Hypothalamus (tissue), 51 donors: ENCODE measurements at regions not wholly inside any gene's neighbourhood (a gene's known extent, or its start where the extent isn't known, plus 50 kb on each side); places are given as distances from the start of the nearest gene placed in this dataset.
"Not testable (repeated sequence)": the region's sequence is repeated elsewhere in the genome, so short reads cannot be mapped to it uniquely, and the experiment has no call there.

Experiments used
- DNase-seq, 51 donors: peaks; one replicate each; lab custom pipeline; 2025; lab: John Stamatoyannopoulos, UW

DNA sequence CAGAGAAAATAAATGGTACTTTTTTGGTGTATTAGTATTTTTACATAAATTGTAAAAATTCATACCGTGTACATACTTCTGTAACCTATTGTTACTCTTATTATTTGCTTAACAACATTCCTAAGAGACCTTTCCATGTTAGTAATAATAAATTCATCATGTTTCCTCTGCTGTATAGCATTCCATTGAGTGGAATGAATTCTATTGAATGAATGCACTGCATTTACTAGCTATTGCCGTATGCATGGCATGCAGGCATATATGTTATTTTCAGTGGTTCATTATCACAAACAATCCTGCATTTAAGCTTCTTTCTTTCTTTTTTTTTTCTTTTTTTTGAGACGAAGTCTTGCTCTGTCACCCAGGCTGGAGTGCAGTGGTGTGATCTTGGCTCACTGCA is 137.6 kb upstream of the TBX3 start:
- no peak for DNase-seq

DNA sequence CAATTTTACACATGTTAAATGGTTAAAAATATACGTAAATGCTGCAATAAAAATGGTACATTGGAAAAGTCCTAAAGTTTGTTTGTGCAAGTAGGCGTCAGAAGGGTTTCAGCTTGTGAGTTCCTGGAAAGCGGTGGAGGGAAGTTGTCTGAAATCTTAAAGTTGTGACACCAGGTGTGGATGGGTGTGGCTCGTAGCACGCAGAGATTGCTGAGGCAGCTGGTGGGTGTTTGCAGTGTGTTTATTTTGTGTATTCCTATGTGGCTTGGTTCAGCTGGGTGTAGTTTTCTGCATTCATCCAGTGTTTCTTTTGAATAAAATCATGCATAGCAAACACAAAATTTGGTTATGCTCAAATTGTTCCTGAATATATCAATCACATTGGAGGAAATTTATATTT is 136.8 kb upstream of the TBX3 start:
- no peak for DNase-seq

DNA sequence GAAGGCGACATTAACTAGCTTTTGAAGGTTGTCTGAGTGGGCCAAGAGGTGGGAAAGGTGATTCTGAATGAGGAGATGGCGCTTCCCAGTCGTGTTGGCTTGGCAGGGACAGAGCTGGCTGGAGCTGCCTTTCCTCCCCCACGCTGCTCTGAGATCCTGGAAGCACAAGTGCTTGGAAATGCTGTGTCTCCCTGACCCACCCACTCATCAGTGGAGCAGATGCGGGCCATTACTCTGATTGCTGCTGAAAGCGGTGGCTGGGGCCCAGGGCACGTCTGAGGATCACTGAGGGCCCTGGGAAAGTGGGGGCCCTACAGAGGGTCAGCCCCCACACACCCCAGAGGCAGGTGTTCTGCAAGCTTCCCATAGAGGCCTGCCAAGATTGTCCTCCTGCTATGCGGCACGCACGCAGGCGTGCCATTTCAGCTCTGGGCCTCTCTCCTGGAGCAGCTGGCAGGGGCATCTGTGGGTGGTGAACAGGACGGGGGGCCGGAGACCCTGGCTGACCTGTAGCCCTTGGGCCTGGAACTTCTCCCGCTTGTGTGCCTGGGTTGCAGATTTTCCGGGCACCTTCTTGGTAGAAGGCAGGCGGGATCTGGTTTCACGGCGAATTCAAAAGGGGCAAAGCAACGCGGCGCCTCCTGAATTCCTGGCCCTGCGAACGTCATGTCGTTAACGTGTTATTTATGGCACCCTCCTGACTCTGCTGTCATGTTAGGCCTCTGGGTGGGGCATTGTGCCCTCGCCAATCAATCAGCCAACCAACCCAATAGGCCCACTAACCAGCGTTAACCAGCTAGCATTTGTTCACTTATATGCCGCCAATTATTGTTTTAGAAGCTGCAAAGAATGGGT is 133.8 kb upstream of the TBX3 start:
- no peak for DNase-seq

DNA sequence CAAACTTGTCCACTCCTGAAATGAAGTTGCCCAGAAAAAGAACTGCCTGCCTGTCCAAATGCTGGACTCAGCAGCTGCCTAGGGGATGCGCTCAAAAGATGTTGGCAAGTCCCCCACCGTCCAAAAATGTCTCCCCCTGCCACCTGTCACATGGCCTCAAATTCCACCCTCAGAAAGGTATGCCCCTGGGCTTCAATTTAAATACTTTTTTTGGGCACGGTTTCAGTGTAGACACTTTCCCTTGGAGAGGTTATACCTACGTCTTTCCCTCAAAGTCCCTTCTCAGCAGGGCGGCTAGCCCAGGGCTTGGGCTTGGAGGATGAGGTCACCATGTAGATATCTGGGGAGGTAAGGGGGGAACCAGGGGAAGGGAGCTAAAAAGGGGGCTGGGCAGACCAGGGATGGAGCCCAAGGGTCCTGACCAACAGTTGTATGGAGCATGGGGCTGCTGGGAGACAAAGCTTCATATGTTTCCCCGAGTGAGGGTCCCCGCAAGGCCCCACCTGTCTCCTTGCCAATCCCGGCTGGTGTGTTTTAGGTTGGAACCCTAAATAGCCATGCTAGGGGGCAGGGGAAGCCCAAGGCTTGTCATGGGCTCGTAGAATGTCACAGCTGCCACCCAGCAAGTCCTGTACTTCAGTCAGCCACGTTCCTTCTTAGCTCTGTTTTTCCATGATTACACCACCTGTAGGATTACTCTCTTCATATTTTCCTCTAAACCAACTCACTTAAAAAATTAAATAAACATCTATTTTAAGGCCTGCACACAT is 131.2 kb upstream of the TBX3 start:
- no peak for DNase-seq

DNA sequence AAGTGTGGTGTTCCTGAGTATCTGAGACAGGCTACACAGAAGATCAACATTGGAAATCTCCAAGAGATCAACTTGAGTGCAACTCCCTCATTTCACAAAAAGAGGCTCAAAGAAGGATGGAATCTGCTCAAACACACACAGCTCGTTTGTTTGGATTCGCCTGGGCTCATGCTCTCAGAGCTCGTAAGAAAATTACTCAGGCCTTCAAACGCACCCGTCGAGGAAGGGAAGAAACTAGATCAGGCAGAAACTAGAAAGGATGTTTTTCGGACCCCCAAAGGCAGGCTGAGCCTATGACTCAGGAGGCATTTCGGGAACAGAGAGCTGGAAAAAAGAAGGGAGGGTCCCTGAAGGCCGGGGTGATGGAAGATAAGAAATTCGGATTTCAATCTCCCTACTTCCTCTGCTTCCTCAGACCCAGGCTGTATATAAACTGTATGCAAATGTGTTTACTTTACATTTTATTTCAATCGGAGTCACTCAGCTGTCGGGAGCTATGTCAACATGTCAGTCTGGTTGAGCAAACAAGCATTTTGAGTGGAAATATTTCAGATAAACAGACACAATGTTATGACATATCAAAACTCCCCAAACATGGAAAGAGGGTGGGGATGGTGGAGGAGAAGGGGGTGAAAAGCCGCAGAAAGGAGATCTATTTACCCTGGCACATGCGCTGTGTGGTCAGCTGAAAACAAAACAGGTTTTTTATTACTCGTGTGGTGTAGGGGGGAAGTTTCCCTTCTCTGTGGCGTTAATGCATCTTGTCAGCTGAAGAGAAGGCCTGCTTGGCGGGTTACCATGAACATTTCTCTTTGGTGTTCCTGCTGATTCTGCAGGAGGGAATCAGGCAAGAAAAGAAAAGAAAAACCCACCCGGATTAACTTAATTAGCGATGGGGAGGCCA is 129.1 kb upstream of the TBX3 start:
- DNase-seq: peak in 2 of 51 donors; percentile 3 to 11

DNA sequence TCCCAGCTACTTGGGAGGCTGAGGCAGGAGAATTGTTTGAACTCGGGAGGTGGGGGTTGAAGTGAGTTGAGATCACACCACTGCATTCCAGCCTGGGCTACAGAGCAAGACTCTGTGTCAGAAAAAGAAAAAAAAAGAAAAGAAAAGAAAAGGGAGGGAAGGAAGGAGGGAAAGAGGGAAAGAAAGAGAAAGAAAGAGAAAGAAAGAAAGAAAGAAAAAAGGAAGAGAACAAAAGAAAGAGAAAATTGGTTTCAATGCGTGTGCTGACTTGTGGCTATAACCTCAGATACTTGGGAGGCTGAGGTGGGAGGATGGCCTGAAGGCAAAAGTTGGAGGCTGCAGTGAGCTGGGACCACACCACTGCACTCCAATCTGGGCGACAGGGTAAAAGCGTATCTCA is 128.4 kb upstream of the TBX3 start:
- no peak for DNase-seq

DNA sequence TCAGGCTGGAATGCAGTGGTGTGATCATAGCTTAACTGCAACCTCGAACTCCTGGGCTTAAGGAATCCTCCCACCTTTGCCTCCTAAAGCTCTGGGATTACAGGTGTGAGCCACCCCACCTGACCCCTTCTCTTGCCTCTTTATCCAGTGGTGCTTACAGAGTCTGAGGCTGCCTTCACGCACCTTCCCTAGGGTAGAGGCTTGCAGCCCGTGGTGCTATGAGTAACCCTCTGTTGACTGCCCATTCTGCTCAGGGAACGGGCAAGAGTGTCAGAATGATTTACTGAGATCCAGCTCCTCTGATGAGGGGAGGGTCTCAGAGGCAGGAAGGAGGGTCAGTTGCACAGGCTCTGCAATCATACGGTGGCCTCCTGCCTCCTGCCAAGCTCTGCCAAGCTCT is 125.1 kb upstream of the TBX3 start:
- no peak for DNase-seq

DNA sequence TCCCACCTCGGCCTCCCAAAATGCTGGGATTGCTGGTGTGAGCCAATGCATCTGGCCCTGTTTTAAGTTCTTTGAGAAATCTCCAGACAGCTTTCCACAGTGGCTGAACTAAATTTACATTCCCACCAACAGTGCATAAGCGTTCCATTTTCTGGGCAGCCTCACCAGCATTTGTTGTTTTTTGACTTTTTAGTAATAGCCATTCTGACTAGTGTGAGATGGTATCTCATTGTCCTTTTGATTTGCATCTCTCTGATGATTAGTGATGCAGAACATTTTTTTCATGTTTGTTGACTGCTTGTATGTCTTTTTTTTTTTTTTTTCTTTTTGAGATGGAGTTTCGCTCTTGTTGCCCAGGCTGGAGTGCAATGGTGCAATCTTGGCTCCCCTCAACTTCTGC is 117.4 kb upstream of the TBX3 start:
- DNase-seq: not testable (repeated sequence)

DNA sequence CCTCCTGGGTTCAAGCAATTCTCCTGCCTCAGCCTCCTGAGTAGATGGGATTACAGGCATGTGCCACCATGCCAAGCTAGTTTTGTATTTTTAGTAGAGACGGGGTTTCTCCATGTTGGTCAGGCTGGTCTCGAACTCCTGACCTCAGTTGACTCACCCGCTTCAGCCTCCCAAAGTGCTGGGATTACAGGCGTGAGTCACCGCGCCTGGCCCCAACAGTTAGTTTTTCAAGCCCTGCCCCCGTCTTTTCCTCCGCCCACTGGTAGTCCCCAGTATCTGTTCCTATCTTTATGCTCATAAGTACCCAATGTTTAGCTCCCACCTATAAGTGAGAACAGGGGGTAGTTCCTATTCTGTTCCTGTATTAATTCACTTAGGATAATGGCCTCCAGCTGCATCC is 116.6 kb upstream of the TBX3 start:
- DNase-seq: not testable (repeated sequence)

DNA sequence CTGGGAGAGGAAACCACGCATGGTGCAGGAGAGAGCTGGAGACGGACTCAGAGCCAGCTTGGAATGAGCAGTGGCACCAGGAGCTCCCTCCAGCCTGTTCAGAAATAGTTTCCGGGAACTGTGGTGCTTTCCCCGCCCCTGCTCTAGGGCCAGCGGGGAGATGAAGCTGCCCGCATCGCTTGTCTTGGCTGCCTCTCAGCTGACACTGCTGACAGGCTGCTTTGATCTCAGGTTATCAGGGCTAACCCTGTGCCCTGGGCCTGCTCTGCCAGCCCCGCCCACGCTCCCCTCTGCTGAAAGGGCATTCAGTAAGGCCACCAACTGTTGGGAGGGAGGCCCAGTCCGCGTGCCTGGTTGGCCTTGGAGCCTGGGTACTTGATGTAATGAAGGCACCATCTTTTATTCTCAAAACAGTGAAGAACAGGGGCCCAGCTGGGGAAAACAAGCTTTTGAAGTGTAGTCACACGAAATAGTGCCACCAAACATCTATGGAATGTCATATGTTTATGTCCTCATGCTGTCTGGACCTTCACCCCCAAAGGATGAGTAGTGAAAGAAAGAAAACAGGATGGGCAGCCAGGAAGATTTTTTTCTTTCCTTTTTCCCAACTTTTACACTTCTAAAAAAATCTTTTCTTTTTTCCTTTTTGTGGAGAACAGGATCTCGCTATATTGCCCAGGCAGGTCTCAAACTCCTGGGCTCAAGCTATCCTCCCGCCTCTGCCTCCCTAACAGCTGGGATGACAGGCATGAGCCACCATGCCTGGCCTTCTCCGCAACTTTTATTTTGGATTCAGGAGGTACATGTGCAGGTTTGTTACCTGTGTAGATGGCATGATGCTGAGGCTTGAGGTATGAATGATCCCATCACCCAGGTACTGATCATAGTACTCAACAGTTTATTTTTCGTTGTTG is 115.9 kb upstream of the TBX3 start:
- DNase-seq: peak in 2 of 51 donors; percentile 1

DNA sequence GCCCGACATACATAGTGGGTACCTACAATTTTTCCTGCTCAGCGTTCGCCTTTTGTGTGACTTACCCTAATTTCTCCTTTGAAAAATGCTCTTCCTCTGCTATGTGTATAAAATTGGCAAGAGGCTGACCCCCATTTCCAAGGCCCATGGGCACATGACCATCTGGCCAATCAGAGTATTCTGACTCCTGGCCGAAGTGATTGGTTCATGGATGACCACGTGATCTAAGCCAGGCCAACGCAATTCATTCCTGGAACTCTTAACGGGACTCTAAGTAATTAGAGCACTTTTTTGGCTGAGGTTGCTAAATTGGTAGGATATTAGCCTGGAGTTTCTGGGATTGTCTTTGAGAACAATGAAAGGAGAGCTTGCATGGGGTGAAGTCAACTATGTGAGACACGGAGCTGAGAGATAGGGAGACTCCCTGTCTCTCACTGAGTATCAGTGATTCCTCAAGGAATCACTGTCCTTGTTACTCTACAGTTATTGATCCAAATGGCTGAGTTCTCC is 110.1 kb upstream of the TBX3 start:
- DNase-seq: no peak

DNA sequence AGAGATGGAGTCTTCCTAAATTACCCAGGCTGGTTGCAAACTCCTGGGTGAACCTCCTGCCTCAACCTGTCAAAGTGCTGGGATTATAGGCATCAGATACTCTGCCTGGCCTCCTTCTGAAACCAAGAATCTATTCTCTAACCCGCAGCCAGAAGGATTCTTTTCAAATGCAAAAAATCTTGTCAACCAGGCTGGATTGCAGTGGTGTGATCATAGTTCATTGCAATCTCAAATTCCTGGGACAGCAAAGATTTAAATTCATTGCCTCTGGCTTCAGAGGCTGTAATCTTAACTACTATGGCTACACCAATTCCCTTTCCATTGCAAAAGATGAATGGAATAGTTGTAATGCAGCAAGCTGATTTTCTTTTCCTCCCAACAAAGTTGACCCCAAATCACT is 106.3 kb upstream of the TBX3 start:
- no peak for DNase-seq

DNA sequence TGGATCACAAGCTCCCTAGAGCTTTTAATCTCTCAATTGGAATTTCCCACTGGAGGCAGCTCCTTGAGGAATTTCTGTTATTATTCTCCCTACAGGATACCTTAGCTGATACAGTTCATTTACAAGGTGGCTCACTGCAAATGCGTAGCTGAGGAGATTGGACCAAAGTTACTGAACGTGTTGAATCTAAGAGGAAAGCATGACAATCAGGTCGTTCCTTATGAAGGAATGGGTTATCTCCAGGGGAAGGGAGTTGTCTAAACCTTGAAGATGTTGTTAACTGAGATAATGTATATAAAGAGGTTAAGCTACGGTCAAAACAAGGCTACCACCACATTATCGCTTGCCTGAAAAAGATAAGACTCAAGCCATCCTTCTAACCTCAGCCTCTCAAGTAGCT is 105.8 kb upstream of the TBX3 start:
- no peak for DNase-seq

DNA sequence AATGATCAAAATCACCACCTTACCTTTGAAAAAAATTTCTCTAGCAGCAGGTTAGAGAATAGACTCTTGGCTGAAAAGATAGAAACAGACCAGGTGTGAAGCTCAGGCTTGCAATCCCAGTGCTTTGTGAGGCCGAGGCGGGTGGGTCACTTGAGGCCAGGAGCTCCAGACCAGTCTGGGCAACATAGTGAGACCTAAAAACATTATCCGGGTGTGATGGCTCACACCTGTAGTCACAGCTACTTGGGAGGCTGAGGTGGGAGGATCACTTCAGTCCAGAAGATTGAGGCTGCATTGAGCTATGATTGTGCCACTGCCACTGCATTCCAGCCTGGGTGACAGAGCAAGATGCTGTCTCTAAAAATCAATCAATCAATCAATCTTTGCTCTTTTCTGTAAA is 105.3 kb upstream of the TBX3 start:
- DNase-seq: no peak

DNA sequence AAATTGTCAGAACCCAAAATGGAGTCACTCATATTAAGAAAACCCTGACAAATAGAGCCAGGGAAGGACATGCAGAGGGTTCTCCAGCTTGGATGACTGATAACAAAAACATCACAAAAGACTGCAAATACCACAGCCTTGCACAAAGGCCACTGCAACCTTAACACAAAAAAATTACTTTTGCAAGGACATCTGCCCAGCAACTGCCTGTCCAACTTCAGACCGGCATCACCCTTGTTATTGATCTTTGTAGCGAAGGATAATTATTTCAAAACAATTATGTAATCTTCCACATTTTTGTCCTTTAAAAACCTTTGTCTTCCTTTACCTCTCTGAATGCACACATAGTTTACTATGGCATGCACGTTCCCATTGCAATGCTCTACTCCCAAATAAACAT is 100.6 kb upstream of the TBX3 start:
- no peak for DNase-seq

DNA sequence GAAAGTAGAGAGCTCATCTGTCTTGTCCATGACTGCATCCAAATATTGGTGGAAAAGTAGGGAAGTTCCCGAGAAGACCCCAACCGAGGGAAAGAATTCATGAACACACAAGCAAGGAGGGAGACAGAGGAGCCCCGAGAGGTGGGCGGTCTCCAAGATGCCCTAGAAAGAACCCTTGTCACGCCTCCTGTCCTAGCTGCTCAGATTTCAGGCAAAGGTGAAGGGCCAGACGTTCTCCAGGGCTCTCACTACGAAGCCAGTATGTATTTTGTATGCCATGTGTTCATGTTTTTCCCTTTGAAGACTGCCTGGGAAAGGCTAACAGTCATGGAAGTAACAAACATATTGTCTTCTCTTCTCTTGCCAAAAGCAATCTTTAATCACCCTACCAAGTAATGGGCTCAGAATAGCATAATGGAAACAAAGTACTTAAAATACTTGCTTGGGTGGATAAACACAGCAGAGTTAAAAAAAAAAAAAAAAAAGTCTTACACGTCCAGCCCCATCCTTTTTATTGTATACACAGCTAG is 99.2 kb upstream of the TBX3 start:
- no peak for DNase-seq

DNA sequence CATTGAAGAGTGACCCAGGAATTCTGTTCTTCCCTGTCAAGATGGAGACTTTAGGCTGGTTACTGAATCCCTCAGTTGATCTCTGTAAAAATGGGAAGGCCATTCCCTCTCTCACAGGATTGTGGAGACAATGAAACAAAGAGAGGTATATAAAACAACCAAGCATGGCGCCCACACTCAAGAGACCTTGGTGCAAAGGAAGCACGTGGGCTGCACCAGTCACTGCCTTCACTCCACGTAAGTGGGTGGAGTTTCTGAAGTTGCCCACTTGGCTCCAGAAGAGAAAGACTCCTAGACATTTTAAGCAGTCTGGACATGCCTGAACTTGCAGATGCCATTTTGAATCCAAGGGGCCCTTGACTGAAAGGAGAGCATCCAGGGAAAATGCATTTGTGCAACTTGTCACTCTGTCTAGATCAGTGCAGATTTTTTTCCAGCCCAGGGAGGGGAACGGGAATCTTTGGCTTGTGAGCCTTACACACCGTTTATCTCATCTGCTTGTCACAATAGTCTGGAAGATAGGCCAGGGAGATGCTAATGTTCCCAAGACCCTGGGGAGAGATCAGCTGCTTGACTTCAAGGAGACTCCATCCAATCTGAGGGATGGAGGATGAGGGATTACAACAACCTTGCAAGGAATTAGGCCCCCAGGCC is 96.9 kb upstream of the TBX3 start:
- DNase-seq: no peak

DNA sequence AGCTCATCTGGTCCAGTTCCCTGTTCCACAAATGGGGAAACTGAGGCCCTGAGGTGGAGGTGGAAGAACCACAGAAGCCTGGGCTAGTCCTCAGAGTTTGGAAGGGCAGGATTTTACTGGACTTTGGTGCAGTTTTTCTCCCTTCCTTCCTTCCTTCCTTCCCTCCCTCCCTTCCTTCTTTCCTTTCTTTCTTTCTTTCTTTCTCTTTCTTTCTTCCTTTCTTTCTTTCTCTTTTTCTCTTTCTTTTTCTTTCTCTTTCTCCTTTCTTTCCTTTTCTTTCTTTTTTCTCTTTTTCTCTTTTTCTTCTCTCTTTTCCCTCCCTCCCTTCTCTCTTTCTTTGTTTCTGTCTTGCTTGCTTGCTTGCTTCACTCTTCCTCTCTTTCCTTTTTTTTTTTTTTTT is 95.7 kb upstream of the TBX3 start:
- no peak for DNase-seq

DNA sequence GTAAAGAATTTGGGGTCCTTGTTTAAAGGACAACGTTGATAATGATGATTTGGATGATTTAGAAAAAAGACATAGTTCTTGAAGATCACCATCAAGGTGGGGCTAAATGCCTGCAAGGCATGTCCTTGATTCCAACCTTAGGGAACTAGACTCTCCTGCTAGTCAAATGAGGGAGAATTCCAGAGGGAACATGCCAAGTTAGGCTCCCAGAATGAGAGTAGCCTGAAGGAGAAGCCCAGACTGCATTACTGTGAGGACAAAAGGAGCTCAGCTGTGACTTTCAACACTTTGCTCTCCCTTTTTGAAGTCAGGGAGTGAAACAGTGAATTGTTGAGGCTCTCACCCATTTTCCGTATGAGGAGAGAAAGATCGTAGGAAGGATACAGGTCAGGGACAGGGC is 95.2 kb upstream of the TBX3 start:
- DNase-seq: no peak
